H1 (cell line): ENCODE measurements at regions not wholly inside any gene's neighbourhood (a gene's known extent, or its start where the extent isn't known, plus 50 kb on each side); places are given as distances from the start of the nearest gene placed in this dataset.

Source experiments
- CBX8 ChIP-seq: fragments of 300-800, 300-1000 bp; sonication (generic); IDR thresholded peaks from 2 replicates; pipeline ENCODE4 v1.7.1; 2016; ENCODE audit warnings: low read depth, low read length, borderline replicate concordance
- MAFK ChIP-seq: IDR thresholded peaks from 2 replicates; pipeline ENCODE4 v1.6.1; 2012; ENCODE audit warnings: low read depth, mild to moderate bottlenecking, improper control_type of control experiment, low read length
- POLR2A ChIP-seq, 2 experiments: IDR thresholded peaks; 1 replicate in 1 of 2; 2 replicates in 1 of 2; pipeline ENCODE4 v1.6.1; 2011; ENCODE audit warnings: low read depth in 2 of 2, low read length in 2 of 2, mild to moderate bottlenecking in 2 of 2; ENCODE audit errors: control extremely low read depth in 1 of 2
- SUZ12 ChIP-seq: fragments of 200-600 bp; sonication (generic); IDR thresholded peaks from 2 replicates; pipeline ENCODE4 v1.6.1; 2012; ENCODE audit warnings: mild to moderate bottlenecking, inconsistent platforms, low read length, moderate library complexity, mixed read lengths
- TF ChIP-seq, protein P1 (sequence below), 3 experiments: IDR thresholded peaks; 1 replicate in 2 of 3; 2 replicates in 1 of 3; pipeline versions ENCODE4 v1.5.1 to v1.6.1; 2011; ENCODE audit warnings: low read length in 3 of 3, mild to moderate bottlenecking in 3 of 3, inconsistent platforms in 2 of 3, low read depth in 1 of 3, moderate library complexity in 1 of 3; ENCODE audit not compliant: insufficient read depth in 1 of 3; ENCODE audit errors: control extremely low read depth in 1 of 3

DNA sequence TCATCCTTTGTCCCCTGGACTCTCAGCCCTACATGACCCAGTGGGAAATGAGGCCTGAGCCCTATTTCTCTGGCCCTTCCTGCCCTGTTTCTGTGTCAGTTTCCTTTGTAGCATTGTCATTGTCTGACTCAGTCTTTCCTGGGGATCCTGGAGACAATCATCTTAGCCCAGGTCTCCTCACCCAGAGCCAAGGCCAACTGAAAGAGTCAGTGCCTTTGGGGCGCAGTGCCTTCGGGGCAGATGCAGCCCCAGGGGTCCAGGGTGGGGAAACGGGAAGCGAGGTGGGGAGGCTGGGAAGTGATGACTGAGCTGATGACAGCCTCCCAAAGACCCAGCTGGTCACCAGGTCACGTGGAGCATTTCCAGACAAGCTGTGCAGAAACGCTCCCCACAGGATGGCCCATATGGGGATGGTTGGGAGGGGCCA, 93.3 kb upstream of the SULF2 start:
- no peak for TF ChIP-seq CBX8
- no peak for TF ChIP-seq MAFK
- no peak for TF ChIP-seq SUZ12
- no peak for TF ChIP-seq POLR2A (IDR thresholded peaks at IDR 0.05; ENCODE audit: control extremely low read depth in 1 of 2, low read depth in 2 of 2, low read length in 2 of 2)
- TF ChIP-seq, protein P1, sequence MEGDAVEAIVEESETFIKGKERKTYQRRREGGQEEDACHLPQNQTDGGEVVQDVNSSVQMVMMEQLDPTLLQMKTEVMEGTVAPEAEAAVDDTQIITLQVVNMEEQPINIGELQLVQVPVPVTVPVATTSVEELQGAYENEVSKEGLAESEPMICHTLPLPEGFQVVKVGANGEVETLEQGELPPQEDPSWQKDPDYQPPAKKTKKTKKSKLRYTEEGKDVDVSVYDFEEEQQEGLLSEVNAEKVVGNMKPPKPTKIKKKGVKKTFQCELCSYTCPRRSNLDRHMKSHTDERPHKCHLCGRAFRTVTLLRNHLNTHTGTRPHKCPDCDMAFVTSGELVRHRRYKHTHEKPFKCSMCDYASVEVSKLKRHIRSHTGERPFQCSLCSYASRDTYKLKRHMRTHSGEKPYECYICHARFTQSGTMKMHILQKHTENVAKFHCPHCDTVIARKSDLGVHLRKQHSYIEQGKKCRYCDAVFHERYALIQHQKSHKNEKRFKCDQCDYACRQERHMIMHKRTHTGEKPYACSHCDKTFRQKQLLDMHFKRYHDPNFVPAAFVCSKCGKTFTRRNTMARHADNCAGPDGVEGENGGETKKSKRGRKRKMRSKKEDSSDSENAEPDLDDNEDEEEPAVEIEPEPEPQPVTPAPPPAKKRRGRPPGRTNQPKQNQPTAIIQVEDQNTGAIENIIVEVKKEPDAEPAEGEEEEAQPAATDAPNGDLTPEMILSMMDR (IDR thresholded peaks at IDR 0.05; ENCODE audit: control extremely low read depth in 1 of 3, insufficient read depth in 1 of 3, low read depth in 1 of 3, low read length in 3 of 3), result no peak
